H9 (cell line): ENCODE measurements at regions not wholly inside any gene's neighbourhood (a gene's known extent, or its start where the extent isn't known, plus 50 kb on each side); places are given as distances from the start of the nearest gene placed in this dataset.

Source experiments
- DNase-seq: peaks from one replicate; pipeline ENCODE4 v3.0.0-alpha.2; 2017
- H2AFZ ChIP-seq: one replicate; pipeline ENCODE4 v1.6.1; 2013; ENCODE audit warnings: mild to moderate bottlenecking, low read length, control low read depth, moderate library complexity
- H2AK5ac ChIP-seq: 2 replicates; pipeline ENCODE4 v1.6.1; 2013; ENCODE audit warnings: low read length, control low read depth, mixed read lengths; ENCODE audit not compliant: insufficient read length
- H2BK120ac ChIP-seq: one replicate; pipeline ENCODE4 v1.6.1; 2013; ENCODE audit warnings: low read depth, mild to moderate bottlenecking, low read length, control low read depth, inconsistent platforms; ENCODE audit not compliant: poor library complexity, severe bottlenecking
- H2BK12ac ChIP-seq: 2 replicates; pipeline ENCODE4 v1.6.1; 2013; ENCODE audit warnings: low read length, control low read depth, mixed read lengths, low read depth; ENCODE audit not compliant: insufficient read length
- H2BK15ac ChIP-seq: 2 replicates; pipeline ENCODE4 v1.6.1; 2013; ENCODE audit warnings: low read depth, low read length, control low read depth
- H2BK20ac ChIP-seq: one replicate; pipeline ENCODE4 v1.6.1; 2013; ENCODE audit warnings: low read depth, mild to moderate bottlenecking, low read length, control low read depth, inconsistent platforms; ENCODE audit not compliant: poor library complexity, severe bottlenecking
- H2BK5ac ChIP-seq: 2 replicates; pipeline ENCODE4 v1.6.1; 2013; ENCODE audit warnings: low read length, control low read depth, mixed read lengths; ENCODE audit not compliant: insufficient read length
- H3K14ac ChIP-seq: 2 replicates; pipeline ENCODE4 v1.6.1; 2013; ENCODE audit warnings: low read length, control low read depth; ENCODE audit not compliant: insufficient read depth
- H3K18ac ChIP-seq: 2 replicates; pipeline ENCODE4 v1.6.1; 2013; ENCODE audit warnings: low read depth, mild to moderate bottlenecking, mixed read lengths, low read length, control low read depth; ENCODE audit not compliant: insufficient read length
- H3K23ac ChIP-seq: 2 replicates; pipeline ENCODE4 v1.6.1; 2013; ENCODE audit warnings: low read length, control low read depth, mixed read lengths, low read depth; ENCODE audit not compliant: insufficient read length
- H3K23me2 ChIP-seq: 2 replicates; pipeline ENCODE4 v1.6.1; 2013; ENCODE audit warnings: low read depth, mild to moderate bottlenecking, mixed read lengths, low read length, control low read depth; ENCODE audit not compliant: insufficient read length, poor library complexity, severe bottlenecking
- H3K27ac ChIP-seq: 2 replicates; pipeline ENCODE4 v1.5.1; 2013; ENCODE audit warnings: low read length, control low read depth, mixed read lengths, low read depth; ENCODE audit not compliant: insufficient read length
- H3K27me3 ChIP-seq: 2 replicates; pipeline ENCODE4 v1.6.1; 2013; ENCODE audit warnings: low read length, control low read depth, inconsistent platforms; ENCODE audit not compliant: insufficient read depth
- H3K4ac ChIP-seq: 2 replicates; pipeline ENCODE4 v1.6.1; 2013; ENCODE audit warnings: low read depth, mild to moderate bottlenecking, control low read depth, inconsistent platforms, low read length, moderate library complexity
- H3K4me1 ChIP-seq: 2 replicates; pipeline ENCODE4 v1.6.1; 2013; ENCODE audit warnings: low read length, control low read depth, inconsistent platforms; ENCODE audit not compliant: insufficient read depth
- H3K4me2 ChIP-seq: 2 replicates; pipeline ENCODE4 v1.6.1; 2013; ENCODE audit warnings: low read length, control low read depth, mixed read lengths; ENCODE audit not compliant: insufficient read length, insufficient read depth
- H3K56ac ChIP-seq: 2 replicates; pipeline ENCODE4 v1.6.1; 2013; ENCODE audit warnings: low read depth, mild to moderate bottlenecking, mixed read lengths, low read length, control low read depth; ENCODE audit not compliant: insufficient read length
- H3K79me1 ChIP-seq: 2 replicates; pipeline ENCODE4 v1.6.1; 2013; ENCODE audit warnings: low read depth, mild to moderate bottlenecking, moderate library complexity, low read length, control low read depth, inconsistent platforms; ENCODE audit not compliant: insufficient read depth, poor library complexity, severe bottlenecking
- H3K79me2 ChIP-seq: 2 replicates; pipeline ENCODE4 v1.6.1; 2013; ENCODE audit warnings: low read length, control low read depth, inconsistent platforms; ENCODE audit not compliant: insufficient read depth
- H3K9ac ChIP-seq: 2 replicates; pipeline ENCODE4 v1.6.1; 2013; ENCODE audit warnings: low read length, control low read depth, mixed read lengths; ENCODE audit not compliant: insufficient read length; ENCODE audit errors: extremely low read depth
- H3K9me3 ChIP-seq: one replicate; pipeline ENCODE4 v1.6.1; 2013; ENCODE audit warnings: low read depth, low read length, inconsistent platforms; ENCODE audit not compliant: control insufficient read depth
- H3T11ph ChIP-seq: one replicate; pipeline ENCODE4 v1.6.1; 2013; ENCODE audit warnings: mild to moderate bottlenecking, low read length, control low read depth, inconsistent platforms
- H4K20me1 ChIP-seq: one replicate; pipeline ENCODE4 v1.6.1; 2013; ENCODE audit not compliant: control insufficient read depth, insufficient read length, insufficient read depth
- H4K5ac ChIP-seq: 2 replicates; pipeline ENCODE4 v1.6.1; 2013; ENCODE audit warnings: low read depth, mild to moderate bottlenecking, mixed read lengths, low read length, control low read depth; ENCODE audit not compliant: insufficient read length
- H4K8ac ChIP-seq: replicated peaks from 2 replicates; pipeline ENCODE4 v1.6.1; 2013; ENCODE audit warnings: low read length, control low read depth, mixed read lengths, low read depth; ENCODE audit not compliant: insufficient read length
- H4K91ac ChIP-seq: 2 replicates; pipeline ENCODE4 v1.6.1; 2013; ENCODE audit warnings: low read depth, mild to moderate bottlenecking, moderate library complexity, mixed read lengths, low read length, control low read depth; ENCODE audit not compliant: insufficient read length
- H3K27ac Mint-ChIP-seq, 3 experiments: 2 replicates in 2 of 3; 3 replicates in 1 of 3; pipeline ENCODE4 v1.8.0; 2020 to 2021; ENCODE audit warnings: mixed read lengths in 3 of 3, mild to moderate bottlenecking in 1 of 3, moderate library complexity in 1 of 3
- H3K27me3 Mint-ChIP-seq: 2 replicates; pipeline ENCODE4 v1.8.0; 2021; ENCODE audit warnings: low read depth, mild to moderate bottlenecking, moderate library complexity, mixed read lengths
- H3K36me3 Mint-ChIP-seq, 3 experiments: 2 replicates in 2 of 3; 3 replicates in 1 of 3; pipeline ENCODE4 v1.8.0; 2020 to 2021; ENCODE audit warnings: low read depth in 3 of 3, mixed read lengths in 3 of 3; ENCODE audit not compliant: insufficient read depth in 1 of 3
- H3K4me1 Mint-ChIP-seq, 2 experiments: 2 replicates each; pipeline ENCODE4 v1.8.0; 2020; ENCODE audit warnings: mixed read lengths in 2 of 2
- H3K4me3 Mint-ChIP-seq, 2 experiments: 2 replicates in 1 of 2; 3 replicates in 1 of 2; pipeline ENCODE4 v1.8.0; 2020 to 2021; ENCODE audit warnings: mild to moderate bottlenecking in 2 of 2, mixed read lengths in 2 of 2, moderate library complexity in 1 of 2
- H3K9me3 Mint-ChIP-seq, 2 experiments: 2 replicates in 1 of 2; 3 replicates in 1 of 2; pipeline ENCODE4 v1.8.0; 2020; ENCODE audit warnings: mild to moderate bottlenecking in 2 of 2, mixed read lengths in 2 of 2, moderate library complexity in 1 of 2
- CTCF ChIP-seq: fragments of 200-600 bp; sonication (generic); conservative IDR thresholded peaks from 3 replicates; pipeline ENCODE4 v1.8.0; 2021; ENCODE audit warnings: antibody characterized with exemption, mild to moderate bottlenecking
- WGBS: extraction: QIAGEN DNeasy Blood & Tissue Kit; methylation state at CpG from one replicate; pipeline ENCODE4 v1.1.7; 2013; ENCODE audit warnings: missing lambda C conversion rate, low lambda C conversion rate, mixed read lengths; ENCODE audit not compliant: insufficient read length; ENCODE audit errors: extremely low coverage; 5-methylcytosine and 5-hydroxymethylcytosine counted together

- H3K4me3 Mint-ChIP-seq = no peak overlapping the region
- Histone ChIP-seq H2AFZ (no peak overlapping the region), H3K9me3 (no peaks in the 10 kb centered on the region), H2BK15ac (no peak overlapping the region), H3K4me2 (no peak overlapping the region), H3K18ac (no peak overlapping the region), H4K5ac (no peak overlapping the region), H2BK5ac (no peak overlapping the region), H2AK5ac (no peak overlapping the region), H4K8ac (no peak overlapping the region), H3K79me2 (no peaks in the 10 kb centered on the region), H3K4ac (no peak overlapping the region), H2BK120ac (no peak overlapping the region), H2BK12ac (no peak overlapping the region), H3K79me1 (no peaks in the 10 kb centered on the region), H3K56ac (no peak overlapping the region), H3K14ac (no peak overlapping the region), H3K23me2 (no peaks in the 10 kb centered on the region), H3K27ac (no peak overlapping the region), H4K20me1 (no peaks in the 10 kb centered on the region), H3K23ac (no peak overlapping the region), H3K9ac (no peak overlapping the region), H2BK20ac (no peak overlapping the region), H4K91ac (no peak overlapping the region), H3K27me3 (peaks cover 7% of the 10 kb centered on the region; the same call in 1 of the 2 replicates), H3K4me1 (no peaks in the 10 kb centered on the region), H3T11ph (no peak overlapping the region)
- 0 out of 4 replicates have a peak, but pooled peaks cover 0 to 4% of the 10 kb centered on the region in 2 experiments for H3K4me1 Mint-ChIP-seq
- H3K27ac Mint-ChIP-seq = no peak overlapping the region
- TF ChIP-seq CTCF = no peak
- no peaks in the 10 kb centered on the region for H3K36me3 Mint-ChIP-seq
- no CpG with 5 or more reads among the region's 1 CpG for WGBS
- no peak for DNase-seq
- H3K27me3 Mint-ChIP-seq = peaks cover 96% of the 10 kb centered on the region
- no peaks in the 10 kb centered on the region for H3K9me3 Mint-ChIP-seq
Measured at GRCh38 chr7:91345449-91345848, 81.2 kb downstream of the FZD1 start.
